ENCODE measurements at regions not wholly inside any gene's neighbourhood (a gene's known extent, or its start where the extent isn't known, plus 50 kb on each side); places are given as distances from the start of the nearest gene placed in this dataset.

DNA sequence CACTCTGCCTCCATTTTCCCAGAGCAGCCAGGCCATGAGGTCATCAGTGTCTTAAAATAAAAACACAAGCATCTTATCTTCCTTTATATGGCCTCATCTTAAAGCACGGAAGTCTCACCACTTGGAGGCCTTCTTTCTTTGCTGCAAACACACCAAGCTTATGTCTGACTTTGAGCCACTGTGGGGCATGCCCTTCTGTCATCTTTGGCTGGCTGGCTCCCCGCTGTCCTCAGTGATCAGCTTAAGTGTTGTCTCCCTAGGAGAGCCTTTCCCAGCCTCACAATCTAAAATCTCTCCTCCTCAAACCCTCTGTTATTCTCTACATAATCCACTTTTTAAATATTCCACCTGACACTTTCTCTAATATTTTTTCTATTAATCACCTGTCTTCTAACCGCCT, 191.6 kb upstream of the TTC29 start:
- no peak overlapping the region for H3K4me3 ChIP-seq (ENCODE audit: low read depth, low read length)
- TF ChIP-seq, protein P1, sequence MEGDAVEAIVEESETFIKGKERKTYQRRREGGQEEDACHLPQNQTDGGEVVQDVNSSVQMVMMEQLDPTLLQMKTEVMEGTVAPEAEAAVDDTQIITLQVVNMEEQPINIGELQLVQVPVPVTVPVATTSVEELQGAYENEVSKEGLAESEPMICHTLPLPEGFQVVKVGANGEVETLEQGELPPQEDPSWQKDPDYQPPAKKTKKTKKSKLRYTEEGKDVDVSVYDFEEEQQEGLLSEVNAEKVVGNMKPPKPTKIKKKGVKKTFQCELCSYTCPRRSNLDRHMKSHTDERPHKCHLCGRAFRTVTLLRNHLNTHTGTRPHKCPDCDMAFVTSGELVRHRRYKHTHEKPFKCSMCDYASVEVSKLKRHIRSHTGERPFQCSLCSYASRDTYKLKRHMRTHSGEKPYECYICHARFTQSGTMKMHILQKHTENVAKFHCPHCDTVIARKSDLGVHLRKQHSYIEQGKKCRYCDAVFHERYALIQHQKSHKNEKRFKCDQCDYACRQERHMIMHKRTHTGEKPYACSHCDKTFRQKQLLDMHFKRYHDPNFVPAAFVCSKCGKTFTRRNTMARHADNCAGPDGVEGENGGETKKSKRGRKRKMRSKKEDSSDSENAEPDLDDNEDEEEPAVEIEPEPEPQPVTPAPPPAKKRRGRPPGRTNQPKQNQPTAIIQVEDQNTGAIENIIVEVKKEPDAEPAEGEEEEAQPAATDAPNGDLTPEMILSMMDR (conservative IDR thresholded peaks at IDR 0.05; ENCODE audit: low read depth, low read length) = no peak
- DNase-seq (ENCODE audit: low read depth) = no peak

DNA sequence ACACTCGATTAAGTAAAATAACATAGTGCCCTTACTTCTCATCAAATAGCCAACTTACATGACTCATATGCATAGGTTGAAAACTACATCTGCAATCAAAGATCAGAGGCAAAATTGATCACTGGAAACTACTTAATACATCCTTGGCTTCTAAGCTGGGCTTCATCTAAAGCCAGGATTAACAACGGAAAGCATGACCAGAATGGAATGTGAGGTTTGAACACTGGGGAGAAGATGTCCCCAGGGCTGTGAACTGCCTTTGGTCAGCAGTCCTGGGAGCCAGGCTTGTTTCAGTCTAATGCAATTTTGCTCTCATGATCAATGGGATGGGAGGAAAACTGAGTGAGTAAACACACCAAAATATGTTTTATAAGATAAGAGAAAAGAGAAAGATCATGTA, 192.5 kb upstream of the TTC29 start:
- peak; percentile 83 for DNase-seq (ENCODE audit: low read depth)
- no peak overlapping the region for H3K4me3 ChIP-seq (ENCODE audit: low read depth, low read length)
- TF ChIP-seq, protein P1 (conservative IDR thresholded peaks at IDR 0.05; ENCODE audit: low read depth, low read length) = no peak

DNA sequence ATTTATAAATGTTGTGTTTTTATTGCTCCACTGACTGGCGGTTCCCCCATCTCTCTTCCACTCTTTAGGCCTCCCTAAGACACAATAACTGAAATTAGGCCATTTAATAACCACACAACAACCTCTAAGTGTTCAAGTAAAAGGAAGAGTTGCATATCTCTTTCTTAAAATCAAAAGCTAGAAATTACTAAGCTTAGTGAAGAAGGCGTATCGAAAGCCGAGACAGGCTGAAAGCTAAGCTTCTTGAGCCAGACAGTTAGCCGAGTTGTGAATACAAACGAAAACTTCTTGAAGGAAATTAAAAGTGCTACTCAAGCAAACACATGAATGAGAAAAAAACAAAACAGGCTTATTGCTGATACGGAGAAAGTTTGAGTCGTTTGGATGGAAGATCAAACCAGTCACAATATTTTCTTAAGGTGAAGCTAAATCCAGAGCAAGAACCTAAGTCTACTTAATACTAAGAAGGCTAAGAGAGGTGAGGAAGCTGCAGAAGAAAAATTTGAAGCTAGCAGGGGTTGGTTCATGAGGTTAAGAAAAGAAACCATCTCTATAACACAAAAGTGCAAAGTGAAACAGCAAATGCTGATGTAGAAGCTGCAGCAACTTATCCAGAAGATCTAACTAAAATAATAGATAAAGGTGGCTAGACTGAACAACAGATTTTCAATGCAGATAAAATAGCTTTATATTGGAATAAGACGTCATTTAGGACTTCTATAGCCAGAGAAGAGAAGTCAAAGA, 194.0 kb upstream of the TTC29 start:
- no peak for DNase-seq (ENCODE audit: low read depth)
- TF ChIP-seq, protein P1 (conservative IDR thresholded peaks at IDR 0.05; ENCODE audit: low read depth, low read length) = no peak
- H3K4me3 ChIP-seq (ENCODE audit: low read depth, low read length) = no peak overlapping the region

DNA sequence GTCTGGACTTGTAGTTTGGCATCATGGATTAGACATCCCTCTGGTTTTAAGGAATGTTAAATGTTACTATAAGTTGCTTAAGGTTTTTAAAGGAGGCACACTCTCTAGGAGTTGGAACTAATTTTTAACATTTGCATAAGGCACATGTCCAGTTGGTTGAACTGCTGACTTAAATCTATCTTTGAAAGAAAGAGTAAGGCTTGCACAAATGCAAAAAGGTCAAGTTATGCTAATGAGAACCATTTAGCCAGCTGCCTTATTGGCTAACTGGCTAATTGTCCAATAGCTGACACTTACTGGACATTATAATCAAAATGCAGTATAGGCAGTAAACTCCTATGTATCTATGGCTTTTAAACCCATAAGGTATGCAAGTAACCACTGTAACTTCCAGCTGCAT, 206.1 kb upstream of the TTC29 start:
- TF ChIP-seq, protein P1 (conservative IDR thresholded peaks at IDR 0.05; ENCODE audit: low read depth, low read length) = no peak
- no peak overlapping the region for H3K4me3 ChIP-seq (ENCODE audit: low read depth, low read length)
- DNase-seq (ENCODE audit: low read depth) = no peak

DNA sequence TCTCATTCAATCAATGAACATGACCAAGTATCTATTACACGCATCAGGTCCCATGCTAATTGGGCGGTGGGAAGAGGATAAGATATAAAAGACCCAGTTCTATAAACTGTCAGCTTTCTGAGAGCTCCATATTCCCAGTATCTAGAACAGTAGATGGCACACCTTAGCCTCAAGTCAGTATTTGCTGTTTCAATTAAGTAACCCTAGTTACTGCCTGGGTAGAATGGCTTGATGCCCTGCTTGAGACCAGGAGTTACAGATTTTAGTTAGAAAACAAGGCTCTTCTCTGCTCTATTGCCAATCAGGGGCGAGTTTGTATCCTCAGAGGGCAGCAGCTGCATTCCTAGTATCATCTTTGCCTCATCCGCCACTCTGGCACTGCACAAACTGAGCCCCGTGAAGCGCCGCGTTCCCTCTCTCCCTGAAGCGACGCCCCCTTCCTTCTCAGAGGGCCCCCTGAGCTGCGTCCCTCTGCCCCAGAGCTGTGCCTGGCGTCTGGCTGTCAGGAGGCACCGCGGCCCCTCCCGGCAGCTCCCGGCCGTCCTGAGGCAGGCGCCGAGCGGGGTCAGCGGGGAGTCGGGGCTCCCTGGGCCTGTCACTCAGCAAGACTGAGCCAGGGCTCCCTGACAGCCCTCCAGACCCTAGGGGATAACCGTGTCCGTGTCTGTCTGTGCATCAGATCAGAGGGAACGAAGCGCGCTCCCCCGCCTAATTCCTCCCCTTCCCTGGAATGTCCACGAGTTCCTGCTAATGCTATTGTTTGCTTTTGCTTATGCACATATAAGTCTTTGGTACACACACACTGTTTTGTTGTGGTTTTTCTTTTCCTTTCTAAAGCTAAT, 212.4 kb upstream of the TTC29 start:
- peak overlapping the region; percentile 63 for H3K4me3 ChIP-seq (ENCODE audit: low read depth, low read length)
- peak; percentile 56 for DNase-seq (ENCODE audit: low read depth)
- TF ChIP-seq, protein P1 (conservative IDR thresholded peaks at IDR 0.05; ENCODE audit: low read depth, low read length) = no peak

DNA sequence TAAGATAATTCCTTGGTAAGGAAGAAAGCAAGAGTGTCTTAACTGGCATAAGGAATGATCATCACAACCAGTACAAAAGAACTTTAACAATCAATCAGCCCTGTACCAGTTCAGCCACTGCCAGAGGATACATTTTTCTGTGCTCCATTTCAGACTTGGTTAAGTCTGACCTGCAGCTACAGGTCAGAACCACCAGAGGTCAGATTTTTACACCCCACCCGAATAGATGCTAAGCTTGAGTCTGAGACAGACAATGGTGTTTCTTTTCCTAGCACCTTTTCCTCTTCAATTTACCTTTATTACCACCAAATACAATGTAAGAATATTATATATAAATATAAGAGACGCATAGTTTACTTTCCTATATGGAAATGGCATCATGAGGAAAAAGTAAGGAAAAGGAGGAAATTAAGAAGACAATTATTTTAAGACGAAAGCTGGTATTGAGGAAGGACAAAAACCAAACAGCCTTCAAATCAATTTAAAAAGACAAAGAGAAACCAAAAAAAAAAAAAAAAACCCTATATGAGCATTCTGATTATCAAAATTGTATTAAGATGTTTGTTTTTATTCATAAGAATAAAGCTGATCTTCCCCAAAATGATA, 215.3 kb upstream of the TTC29 start:
- H3K4me3 ChIP-seq (ENCODE audit: low read depth, low read length) = no peak overlapping the region
- peak; percentile 84 for DNase-seq (ENCODE audit: low read depth)
- TF ChIP-seq, protein P1 (conservative IDR thresholded peaks at IDR 0.05; ENCODE audit: low read depth, low read length) = peak; percentile 88
